GM19397 (cell line): ENCODE measurements at regions not wholly inside any gene's neighbourhood (a gene's known extent, or its start where the extent isn't known, plus 50 kb on each side); places are given as distances from the start of the nearest gene placed in this dataset.

Experiments
- ATAC-seq: cut with Tn5 transposase; IDR thresholded peaks from one replicate; pipeline ENCODE4 v1.9.1; 2021; ENCODE audit warnings: mild to moderate bottlenecking, moderate library complexity; ENCODE audit not compliant: unreplicated experiment

GRCh38 chr18:39549144-39549543, 1983.5 kb upstream of the CELF4 start:
- ATAC-seq: no peak

GRCh38 chr18:39531659-39532058, 1966.1 kb upstream of the CELF4 start:
- ATAC-seq: no peak

GRCh38 chr18:39529358-39529757, 1963.8 kb upstream of the CELF4 start:
- ATAC-seq: no peak

GRCh38 chr18:39527465-39527864, 1961.9 kb upstream of the CELF4 start:
- ATAC-seq: no peak

- ATAC-seq: no peak
Observed at GRCh38 chr18:39524370-39524769, 1958.8 kb upstream of the CELF4 start.

GRCh38 chr18:39523281-39523680, 1957.7 kb upstream of the CELF4 start:
- ATAC-seq: no peak

- ATAC-seq: no peak
Observed at GRCh38 chr18:39521164-39521563, 1955.6 kb upstream of the CELF4 start.

GRCh38 chr18:39519741-39520140, 1954.1 kb upstream of the CELF4 start:
- ATAC-seq: no peak

- ATAC-seq: no peak
Observed at GRCh38 chr18:39515299-39515698, 1949.7 kb upstream of the CELF4 start.

- no peak for ATAC-seq
Observed at GRCh38 chr18:39513186-39513585, 1947.6 kb upstream of the CELF4 start.

GRCh38 chr18:39506581-39507330, 1941.2 kb upstream of the CELF4 start:
- no peak for ATAC-seq

- no peak for ATAC-seq
Observed at GRCh38 chr18:39500306-39500705, 1934.7 kb upstream of the CELF4 start.

- no peak for ATAC-seq
Observed at GRCh38 chr18:39497821-39498220, 1932.2 kb upstream of the CELF4 start.

GRCh38 chr18:39496986-39497385, 1931.4 kb upstream of the CELF4 start:
- no peak for ATAC-seq

- ATAC-seq: no peak
Observed at GRCh38 chr18:39494211-39494896, 1928.8 kb upstream of the CELF4 start.

- ATAC-seq: no peak
Observed at GRCh38 chr18:39491408-39491807, 1925.8 kb upstream of the CELF4 start.

GRCh38 chr18:39489431-39489830, 1923.8 kb upstream of the CELF4 start:
- no peak for ATAC-seq

- no peak for ATAC-seq
Observed at GRCh38 chr18:39487932-39488331, 1922.3 kb upstream of the CELF4 start.

- ATAC-seq: no peak
Observed at GRCh38 chr18:39486268-39486667, 1920.7 kb upstream of the CELF4 start.

GRCh38 chr18:39485696-39486095, 1920.1 kb upstream of the CELF4 start:
- ATAC-seq: no peak

GRCh38 chr18:39481281-39481680, 1915.7 kb upstream of the CELF4 start:
- no peak for ATAC-seq

- ATAC-seq: no peak
Observed at GRCh38 chr18:39480494-39481195, 1915.0 kb upstream of the CELF4 start.
